ENCODE measurements at regions not wholly inside any gene's neighbourhood (a gene's known extent, or its start where the extent isn't known, plus 50 kb on each side); places are given as distances from the start of the nearest gene placed in this dataset.

GRCh38 chr18:10072671-10073175, 158.9 kb downstream of the VAPA start:
- ChIA-PET CTCF (no interaction called here), POLR2A (no interaction called here)
- Histone ChIP-seq H3K27ac (ENCODE audit: low read length) (no peak overlapping the region), H3K4me3 (ENCODE audit: low read depth in 2 of 2, low read length in 2 of 2) (no peak overlapping the region), H3K4me1 (ENCODE audit: control insufficient read depth, insufficient read depth, low read length) (no peaks in the 10 kb centered on the region), H3K9me3 (ENCODE audit: control insufficient read depth, insufficient read depth, low read depth, low read length) (no peaks in the 10 kb centered on the region), H3K27me3 (ENCODE audit: control insufficient read depth, insufficient read depth, low read length) (no peaks in the 10 kb centered on the region), H3K36me3 (ENCODE audit: control insufficient read depth, insufficient read depth, low read length) (no peaks in the 10 kb centered on the region)
- in situ Hi-C loops (cut with HindIII; ENCODE audit: low pct_unique_long_range_greater_than_20kb, low sequenced_read_pairs) (no loop called here), intact Hi-C loops (cut with micrococcal nuclease; ENCODE audit: unreplicated experiment) (no loop called here)
- no peak for TF ChIP-seq SIN3A (IDR thresholded peaks at IDR 0.05; ENCODE audit: borderline replicate concordance, insufficient read depth, low read depth, low read length)
- TF ChIP-seq POLR2AphosphoS5 (IDR thresholded peaks at IDR 0.05; ENCODE audit: low read depth, low read length): no peak
- TF ChIP-seq TCF7L2 (IDR thresholded peaks at IDR 0.05; ENCODE audit: low read depth, low read length): no peak
- TF ChIP-seq CTCF (IDR thresholded peaks at IDR 0.05): no peak
- no peak for TF ChIP-seq REST (IDR thresholded peaks at IDR 0.05; ENCODE audit: insufficient read depth in 1 of 2, low read depth in 2 of 2, low read length in 1 of 2)
- ATAC-seq: no peak
- no peak for DNase-seq (ENCODE audit: low read depth, low spot score)
- no TSS peak for BruUV-seq (replicated peaks)

GRCh38 chr18:10074110-10074509, 160.3 kb downstream of the VAPA start:
- Histone ChIP-seq H3K36me3 (ENCODE audit: control insufficient read depth, insufficient read depth, low read length) (no peaks in the 10 kb centered on the region), H3K27ac (ENCODE audit: low read length) (no peak overlapping the region), H3K4me1 (ENCODE audit: control insufficient read depth, insufficient read depth, low read length) (no peaks in the 10 kb centered on the region), H3K27me3 (ENCODE audit: control insufficient read depth, insufficient read depth, low read length) (no peaks in the 10 kb centered on the region), H3K9me3 (ENCODE audit: control insufficient read depth, insufficient read depth, low read depth, low read length) (no peaks in the 10 kb centered on the region), H3K4me3 (ENCODE audit: low read depth in 2 of 2, low read length in 2 of 2) (0 out of 4 replicates have a peak overlapping the region, but pooled peaks of 1 of the 2 experiments have one; percentile 7)
- DNase-seq (ENCODE audit: low read depth, low spot score) (no peak), ATAC-seq (no peak)
- POLR2A ChIA-PET: no interaction called here
- CTCF ChIA-PET: interaction anchor here (0.6 kb wide), 1 partner anchor 240 kb away, joined by 5 read pairs; no protein-coding TSS in a partner anchor
- in situ Hi-C loops (cut with HindIII; ENCODE audit: low pct_unique_long_range_greater_than_20kb, low sequenced_read_pairs) (no loop called here), intact Hi-C loops (cut with micrococcal nuclease; ENCODE audit: unreplicated experiment) (no loop called here)
- no TSS peak for BruUV-seq (replicated peaks)
- no peak for TF ChIP-seq REST (IDR thresholded peaks at IDR 0.05; ENCODE audit: insufficient read depth in 1 of 2, low read depth in 2 of 2, low read length in 1 of 2)
- no peak for TF ChIP-seq TCF7L2 (IDR thresholded peaks at IDR 0.05; ENCODE audit: low read depth, low read length)
- TF ChIP-seq CTCF (IDR thresholded peaks at IDR 0.05): no peak
- TF ChIP-seq SIN3A (IDR thresholded peaks at IDR 0.05; ENCODE audit: borderline replicate concordance, insufficient read depth, low read depth, low read length): no peak
- no peak for TF ChIP-seq POLR2AphosphoS5 (IDR thresholded peaks at IDR 0.05; ENCODE audit: low read depth, low read length)

All from Panc1 (cell line).